Lower leg skin (tissue), 4 donors: ENCODE measurements at regions not wholly inside any gene's neighbourhood (a gene's known extent, or its start where the extent isn't known, plus 50 kb on each side); places are given as distances from the start of the nearest gene placed in this dataset.

ENCODE experiments used
- DNase-seq, 2 donors: peaks; one replicate each; pipeline ENCODE4 v3.0.0-alpha.2; 2019; ENCODE audit warnings: low spot score in 2 of 2
- H3K4me3 ChIP-seq: fragments of 200-600 bp; sonication (generic); 2 replicates; pipeline ENCODE4 v1.5.1; 2017; ENCODE audit warnings: mild to moderate bottlenecking, low read depth; ENCODE audit not compliant: poor library complexity, severe bottlenecking
- CTCF ChIP-seq, 3 donors: fragments of 450-650 bp; IDR thresholded peaks; one replicate each; pipeline ENCODE4 v1.5.1; 2016; ENCODE audit warnings: antibody characterized with exemption in 3 of 3, mild to moderate bottlenecking in 3 of 3, moderate library complexity in 2 of 3
- POLR2A ChIP-seq, 2 donors: fragments of 450-650 bp; IDR thresholded peaks; one replicate each; pipeline ENCODE4 v1.6.1; 2016 to 2017; ENCODE audit warnings: antibody characterized with exemption in 2 of 2, mild to moderate bottlenecking in 1 of 2, moderate library complexity in 1 of 2
- WGBS, 2 donors: methylation state at CpG; one replicate each; pipeline ENCODE4 v1.1.5; 2018; 5-methylcytosine and 5-hydroxymethylcytosine counted together
- intact Hi-C: fragments of 100-400 bp; cut with DNase I; formaldehyde crosslinking; loops from one replicate; pipeline ENCODE4 v1.15.0; 2023; ENCODE audit warnings: low total_unique reads

GRCh38 chr18:64288432-64288831 lies 139.5 kb upstream of the LINC00305 start:
- intact Hi-C loops, result no loop called here
- 68 to 84% methylated on average over 2 of the region's 2 CpGs for WGBS, 2 donors
- no peak for DNase-seq
- TF ChIP-seq POLR2A (IDR thresholded peaks at IDR 0.05) (no peak), CTCF (IDR thresholded peaks at IDR 0.05) (no peak)
- H3K4me3 ChIP-seq, result no peak overlapping the region

- no peak for DNase-seq
- H3K4me3 ChIP-seq, result no peak overlapping the region
- intact Hi-C loops, result no loop called here
- TF ChIP-seq CTCF (IDR thresholded peaks at IDR 0.05) (no peak), POLR2A (IDR thresholded peaks at IDR 0.05) (no peak)
- 56 to 63% methylated on average over 4 of the region's 4 CpGs for WGBS, 2 donors
These were observed 139.0 kb upstream of the LINC00305 start for GRCh38 chr18:64287926-64288325.

GRCh38 chr18:64283059-64283458 lies 134.2 kb upstream of the LINC00305 start:
- intact Hi-C loops, result no loop called here
- 86% methylated on average over 1 of the region's 1 CpG for WGBS, 2 donors

GRCh38 chr18:64278026-64278425 lies 129.1 kb upstream of the LINC00305 start:
- WGBS, 2 donors, result 83 to 93% methylated on average over 5 of the region's 5 CpGs
- TF ChIP-seq CTCF (IDR thresholded peaks at IDR 0.05) (no peak), POLR2A (IDR thresholded peaks at IDR 0.05) (no peak)
- intact Hi-C loops, result no loop called here
- no peak for DNase-seq
- no peak overlapping the region for H3K4me3 ChIP-seq

More at GRCh38 chr18:64283059-64283458, 134.2 kb upstream of the LINC00305 start:
- TF ChIP-seq POLR2A (IDR thresholded peaks at IDR 0.05), result no peak
- no peak for TF ChIP-seq CTCF (IDR thresholded peaks at IDR 0.05)
- no peak for DNase-seq
- H3K4me3 ChIP-seq, result no peak overlapping the region

- no peak for TF ChIP-seq CTCF (IDR thresholded peaks at IDR 0.05)
- TF ChIP-seq POLR2A (IDR thresholded peaks at IDR 0.05), result no peak
- H3K4me3 ChIP-seq, result no peak overlapping the region
- DNase-seq, result no peak
- 51 to 56% methylated on average over 5 of the region's 5 CpGs for WGBS, 2 donors
- intact Hi-C loops, result no loop called here
These were observed 127.6 kb upstream of the LINC00305 start for GRCh38 chr18:64276311-64277090.
